Fibroblast of upper back skin (primary cell): ENCODE measurements at regions not wholly inside any gene's neighbourhood (a gene's known extent, or its start where the extent isn't known, plus 50 kb on each side); places are given as distances from the start of the nearest gene placed in this dataset.

Experiments used
- DNase-seq: peaks from one replicate; pipeline ENCODE4 v3.0.0-alpha.2; 2013

- no peak for DNase-seq
Observed at GRCh38 chr7:121489440-121489839, 93.3 kb upstream of the FAM3C start.

- no peak for DNase-seq
Observed at GRCh38 chr7:121488111-121488650, 92.1 kb upstream of the FAM3C start.

DNA sequence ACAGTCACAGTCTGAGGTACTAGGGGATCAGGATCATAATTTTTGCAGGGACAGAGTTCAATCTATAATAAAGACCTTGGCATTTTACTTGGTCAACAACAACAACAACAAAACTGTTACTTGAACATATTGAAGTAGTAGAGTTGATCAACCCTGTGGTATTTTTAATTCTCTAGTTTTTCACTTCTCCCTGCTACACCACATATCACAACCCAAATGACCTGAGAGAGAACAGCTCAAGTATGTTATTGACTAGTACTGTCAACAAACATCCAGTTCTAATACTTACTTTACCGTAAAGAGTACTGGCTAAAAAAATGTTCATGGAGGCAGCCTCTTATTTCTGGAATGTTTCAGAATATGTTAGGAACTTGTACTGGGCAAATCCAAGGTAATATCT lies 90.5 kb upstream of the FAM3C start:
- DNase-seq = no peak

DNA sequence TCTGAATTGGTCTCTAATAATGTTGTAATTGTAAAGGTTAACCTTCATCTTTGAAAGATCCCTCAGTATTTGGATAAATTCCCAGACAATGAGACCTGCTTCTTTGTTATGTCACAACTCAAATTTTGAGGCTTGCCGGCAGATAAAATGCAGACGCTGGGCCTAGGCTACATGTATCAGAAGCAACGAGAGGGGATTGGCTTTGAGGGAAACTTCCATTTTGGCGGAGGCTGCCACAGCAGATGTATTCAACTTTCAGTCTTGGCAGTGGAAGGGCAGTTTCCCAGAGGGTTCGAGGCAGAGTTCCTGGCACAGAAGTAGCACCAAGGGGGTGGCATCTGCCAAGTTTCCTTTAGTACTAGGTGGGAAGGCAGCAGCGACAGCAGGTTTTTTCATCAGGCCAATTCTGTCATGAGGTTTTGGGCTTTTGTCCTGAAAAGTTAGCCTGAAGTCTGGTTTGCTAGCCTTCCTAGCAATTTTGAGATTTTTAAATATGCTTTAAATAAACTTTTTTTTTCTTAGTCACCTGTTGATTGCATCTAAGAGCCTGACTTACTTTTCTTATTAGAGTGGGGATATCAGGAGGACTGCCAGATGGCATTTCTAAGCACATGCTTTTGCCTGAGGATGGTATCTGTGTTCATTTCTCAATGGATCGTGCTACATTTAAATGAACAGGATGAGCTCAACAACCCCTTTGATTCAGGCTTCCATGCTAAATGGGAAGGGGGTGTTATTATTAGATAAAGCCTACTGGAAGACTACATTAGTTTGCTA lies 89.5 kb upstream of the FAM3C start:
- DNase-seq = peak; percentile 58

DNA sequence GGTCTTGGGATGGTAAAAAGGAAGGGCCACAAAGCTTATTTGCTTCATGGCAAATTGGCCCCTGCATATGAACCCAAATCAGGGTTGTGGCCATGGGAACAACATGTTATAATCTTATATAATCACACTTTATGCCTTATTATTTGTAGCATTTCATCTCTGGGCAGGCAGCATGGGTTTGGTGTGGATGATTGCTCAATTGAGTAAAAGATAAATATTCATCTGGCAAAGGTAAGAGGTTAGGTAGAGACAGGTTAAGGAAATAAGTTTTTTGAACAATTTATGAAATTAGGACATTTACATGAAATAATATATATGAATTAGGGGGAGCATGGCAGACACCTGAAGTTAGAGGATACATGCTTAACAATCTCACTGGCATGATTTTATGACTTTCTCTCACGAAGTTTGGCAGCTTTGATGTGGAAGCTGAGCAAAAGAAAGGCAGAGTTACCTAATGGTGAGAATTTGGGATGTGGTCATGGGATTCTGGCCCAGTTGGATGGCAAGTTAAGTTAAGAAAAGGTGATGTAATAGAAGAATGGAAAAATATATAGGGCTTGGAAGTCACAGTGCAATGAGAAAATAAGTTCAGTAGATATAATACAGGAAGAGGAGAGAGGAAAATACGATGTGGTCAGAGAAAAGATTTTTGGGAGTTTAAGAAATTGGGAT lies 88.1 kb upstream of the FAM3C start:
- DNase-seq = no peak

DNA sequence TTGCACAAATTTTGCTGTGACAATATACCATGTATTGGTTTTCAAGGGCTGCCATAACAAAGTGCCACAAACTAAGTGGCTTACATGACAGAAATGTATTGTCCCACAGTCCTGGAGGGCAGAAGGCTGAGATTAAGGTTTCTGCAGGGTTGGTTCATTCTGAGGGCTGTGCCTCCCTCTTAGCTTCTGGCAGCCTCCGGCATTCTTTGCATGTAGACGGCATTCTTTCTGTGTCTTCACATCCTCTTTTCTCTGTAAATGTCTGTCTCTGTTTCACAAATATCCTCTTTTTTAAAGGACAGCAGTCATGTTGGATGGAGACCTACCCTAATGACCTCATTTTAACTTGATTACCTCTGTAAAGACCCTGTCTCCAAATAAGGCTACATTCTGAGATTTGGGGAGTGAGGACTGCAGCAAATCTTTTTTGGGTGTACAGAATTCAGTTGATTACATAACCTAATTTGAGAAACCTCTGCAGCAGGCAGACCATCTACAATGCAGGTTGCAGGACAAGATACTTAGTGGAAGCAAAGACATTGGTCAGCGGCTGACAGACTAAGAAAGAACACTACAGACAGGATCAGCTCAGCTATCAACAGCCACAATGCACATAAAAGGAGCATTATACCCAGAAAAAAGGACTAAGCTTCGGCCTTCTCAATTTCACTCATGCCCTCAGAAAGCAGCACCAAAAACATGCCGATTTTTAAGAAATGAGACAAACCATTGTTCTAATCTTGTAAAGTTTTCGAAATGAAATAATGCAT lies 84.6 kb upstream of the FAM3C start:
- no peak for DNase-seq

GRCh38 chr7:121480058-121480457 lies 84.0 kb upstream of the FAM3C start:
- DNase-seq = no peak

DNA sequence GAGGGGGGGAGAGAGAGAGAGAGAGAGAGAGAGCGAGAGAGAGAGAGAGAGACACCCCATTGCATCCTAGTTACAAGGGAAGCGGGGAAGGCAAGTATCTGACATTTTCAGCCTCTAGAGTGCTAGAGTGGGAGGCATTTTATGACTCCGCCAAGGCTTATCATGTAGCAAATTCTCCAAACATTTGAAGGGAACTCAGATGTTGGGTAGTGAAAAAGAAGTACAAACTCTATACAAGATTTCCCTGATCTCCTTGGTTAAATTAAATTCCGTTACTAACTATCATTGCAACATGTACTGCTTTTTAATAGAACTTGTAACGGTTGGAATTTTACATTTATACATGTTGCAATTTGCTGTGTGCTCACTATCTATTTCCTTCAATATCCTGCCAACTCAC lies 83.4 kb upstream of the FAM3C start:
- DNase-seq = no peak

GRCh38 chr7:121475806-121476205 lies 79.7 kb upstream of the FAM3C start:
- no peak for DNase-seq

DNA sequence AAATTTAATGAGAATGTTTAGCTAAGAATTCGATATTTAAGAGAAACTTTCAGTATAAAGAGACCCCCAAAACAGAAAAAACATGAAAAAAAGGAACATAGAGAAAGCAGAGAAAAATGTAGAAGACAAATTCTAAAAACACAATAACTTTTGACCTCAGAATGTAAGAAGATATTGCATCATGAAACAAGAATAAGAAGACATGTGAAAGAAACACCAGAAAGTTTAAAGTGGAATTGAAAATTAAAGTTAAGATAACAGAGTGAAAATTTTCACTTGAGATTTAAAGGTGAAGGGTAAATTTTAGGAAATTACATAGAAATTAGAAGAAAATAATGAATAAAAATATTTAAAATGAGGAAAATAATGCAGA lies 78.2 kb upstream of the FAM3C start:
- DNase-seq = no peak

DNA sequence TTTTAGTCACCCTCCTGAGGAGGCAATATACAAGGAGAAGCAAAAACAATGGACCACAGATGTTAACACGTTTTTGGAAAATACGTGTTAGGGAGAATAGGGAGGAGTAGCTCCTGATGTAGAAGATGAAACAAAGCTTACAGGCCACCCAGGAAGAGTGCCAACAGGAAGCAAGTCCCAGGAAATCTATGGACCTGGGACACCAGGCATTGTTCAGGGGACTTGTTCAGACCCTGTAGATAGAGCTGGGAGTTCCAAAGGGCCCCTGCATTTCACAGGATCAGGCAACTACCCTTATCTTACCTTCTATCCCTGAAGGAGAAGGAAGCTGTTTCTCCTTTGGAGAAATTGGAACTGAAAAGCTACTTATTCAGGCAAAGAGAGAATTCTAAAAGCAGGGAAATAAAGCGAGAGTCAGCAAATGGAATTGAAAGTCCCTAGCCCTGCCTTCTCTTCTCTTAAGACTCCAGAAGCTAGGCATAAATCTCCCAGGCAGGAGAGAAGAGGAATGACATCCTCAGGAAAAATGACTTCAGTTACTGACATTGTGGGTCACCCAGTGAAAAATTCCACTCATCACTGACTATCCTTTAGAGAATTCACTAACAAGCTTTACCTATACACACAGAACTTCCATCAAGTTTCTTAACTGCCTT lies 77.7 kb upstream of the FAM3C start:
- DNase-seq = peak; percentile 14

DNA sequence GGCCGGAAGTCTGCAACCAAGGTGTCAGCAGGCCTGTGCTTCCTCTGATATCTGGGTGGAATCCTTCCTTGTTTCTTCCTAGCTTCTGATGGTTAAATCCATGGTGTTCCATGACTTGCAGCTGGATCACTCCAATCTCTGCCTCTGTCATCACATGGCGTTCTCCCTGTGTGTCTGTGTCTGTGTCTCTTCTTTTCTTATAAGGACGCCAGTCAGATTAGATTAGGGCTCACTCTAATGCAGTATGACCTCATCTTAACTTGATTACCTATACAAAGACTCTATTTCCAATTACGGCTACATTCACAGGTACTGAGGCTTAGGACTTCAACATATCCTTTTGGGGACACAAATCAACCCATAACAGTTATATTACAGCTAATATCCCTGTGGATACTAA lies 70.3 kb upstream of the FAM3C start:
- DNase-seq = no peak

- no peak for DNase-seq
Observed at GRCh38 chr7:121459148-121459547, 63.0 kb upstream of the FAM3C start.

DNA sequence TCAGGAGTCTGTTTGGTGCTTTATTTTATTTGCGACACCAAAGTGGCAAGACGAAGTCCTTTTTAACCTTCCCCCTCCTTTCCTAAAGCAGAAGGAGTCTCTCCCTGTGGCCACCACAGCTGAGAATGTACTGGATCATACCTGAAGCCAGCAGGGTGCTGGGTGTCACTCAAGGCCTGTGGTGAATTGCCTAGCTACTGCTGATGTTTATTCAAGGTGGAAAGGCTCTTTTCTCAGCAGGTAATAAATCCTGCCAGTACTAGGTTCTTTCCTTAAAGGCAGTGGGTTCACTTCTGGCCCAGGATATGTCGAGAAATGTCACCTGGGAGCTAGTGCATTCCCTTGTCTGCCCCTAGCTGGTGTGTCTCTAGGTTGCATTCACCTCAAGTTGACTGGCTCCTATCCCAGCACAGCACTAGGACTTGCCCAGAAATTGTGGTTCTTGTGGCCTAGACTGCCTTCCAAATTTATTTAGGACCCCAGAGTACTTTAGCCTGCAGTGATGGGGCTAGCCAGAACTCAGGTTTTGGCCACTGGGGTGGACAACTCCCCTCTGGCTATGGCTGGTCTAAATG lies 60.8 kb upstream of the FAM3C start:
- no peak for DNase-seq

GRCh38 chr7:121456015-121456414 lies 59.9 kb upstream of the FAM3C start:
- no peak for DNase-seq

- DNase-seq = no peak
Observed at GRCh38 chr7:121452389-121452788, 56.3 kb upstream of the FAM3C start.

DNA sequence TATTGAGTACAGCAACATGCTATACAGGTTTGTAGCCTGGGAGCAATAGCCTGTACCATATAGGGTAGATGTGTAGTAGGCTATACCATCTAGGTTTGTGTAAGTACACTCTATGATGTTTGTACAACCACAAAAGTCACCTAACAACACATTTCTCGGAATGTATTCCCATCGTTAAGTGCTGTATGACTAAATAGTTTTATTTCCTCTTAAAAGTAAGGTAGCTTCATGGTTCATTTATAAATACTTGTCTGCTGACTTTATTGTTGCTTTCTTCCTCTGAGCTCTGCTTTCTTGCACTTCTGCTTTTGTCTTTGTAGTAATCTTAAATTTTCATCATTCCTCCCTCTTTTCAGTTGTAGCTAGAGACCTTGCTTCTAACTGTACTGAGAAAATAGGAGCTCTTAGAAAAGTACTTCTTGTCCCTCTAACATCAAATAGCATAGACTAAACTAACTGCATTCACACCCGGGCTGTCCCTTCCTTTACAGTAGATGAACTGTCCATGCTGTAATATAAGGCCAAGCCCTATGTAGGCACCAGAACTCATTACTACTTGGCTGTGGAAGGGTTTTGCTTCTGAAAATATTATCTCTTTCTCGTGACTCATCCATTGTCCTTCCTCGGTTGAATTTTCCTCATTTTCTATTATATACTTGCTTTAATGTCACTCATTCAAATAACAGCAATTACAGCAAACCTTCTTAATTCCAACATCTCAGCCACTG lies 55.4 kb upstream of the FAM3C start:
- DNase-seq = no peak

DNA sequence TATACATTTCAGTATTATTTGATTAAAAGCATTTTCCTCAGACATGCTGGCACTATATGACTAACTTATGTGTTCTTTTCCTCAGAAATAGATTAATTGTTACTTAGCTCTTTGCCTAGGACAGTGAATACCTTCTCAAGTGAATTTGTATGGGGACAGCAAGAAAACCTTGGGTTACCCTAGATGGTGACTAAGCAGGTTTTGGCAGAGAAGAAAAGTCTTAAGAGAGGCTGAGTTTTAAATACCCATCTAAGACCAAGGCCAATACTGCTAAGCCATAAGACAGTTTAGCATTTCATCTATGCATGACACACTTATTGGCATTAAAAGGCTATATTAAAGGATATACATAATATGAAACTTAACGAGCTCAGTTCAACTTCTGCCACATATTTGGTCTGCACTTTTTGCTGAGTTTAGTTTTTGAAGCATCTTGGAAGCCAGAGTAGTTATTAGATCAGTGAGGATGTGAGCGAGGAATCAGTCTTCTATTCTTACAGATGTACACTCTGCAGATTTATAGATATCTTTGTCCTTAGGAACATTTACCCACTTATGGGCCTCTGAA lies 54.6 kb upstream of the FAM3C start:
- no peak for DNase-seq

GRCh38 chr7:121449735-121450240 lies 53.7 kb upstream of the FAM3C start:
- peak; percentile 33 for DNase-seq

GRCh38 chr7:121449329-121449728 lies 53.2 kb upstream of the FAM3C start:
- DNase-seq = peak; percentile 39

- no peak for DNase-seq
Observed at GRCh38 chr7:121448429-121448828, 52.3 kb upstream of the FAM3C start.

DNA sequence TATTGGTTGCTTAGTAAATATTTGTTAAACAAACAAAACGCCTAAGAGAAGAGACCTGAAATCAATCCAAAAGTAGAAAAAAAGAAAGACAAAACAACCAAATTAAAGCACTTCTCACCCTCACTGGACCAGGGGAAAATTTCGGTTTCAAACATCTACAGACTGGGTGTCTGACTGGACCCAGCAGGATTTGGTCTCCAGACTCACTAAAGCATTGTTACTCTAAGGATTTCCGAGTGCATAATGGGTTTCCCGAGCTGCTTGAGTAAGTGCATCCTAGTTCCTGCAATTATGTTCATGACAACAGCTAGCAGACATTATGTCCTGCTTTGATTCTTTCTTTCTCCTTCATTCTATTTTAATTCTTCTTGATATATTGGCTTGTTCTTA lies 51.8 kb upstream of the FAM3C start:
- DNase-seq = no peak
